ENCODE measurements at regions not wholly inside any gene's neighbourhood (a gene's known extent, or its start where the extent isn't known, plus 50 kb on each side); places are given as distances from the start of the nearest gene placed in this dataset.

GRCh38 chr13:32881777-32882145 is 134.5 kb upstream of the KL start:
- TF ChIP-seq, protein P1, sequence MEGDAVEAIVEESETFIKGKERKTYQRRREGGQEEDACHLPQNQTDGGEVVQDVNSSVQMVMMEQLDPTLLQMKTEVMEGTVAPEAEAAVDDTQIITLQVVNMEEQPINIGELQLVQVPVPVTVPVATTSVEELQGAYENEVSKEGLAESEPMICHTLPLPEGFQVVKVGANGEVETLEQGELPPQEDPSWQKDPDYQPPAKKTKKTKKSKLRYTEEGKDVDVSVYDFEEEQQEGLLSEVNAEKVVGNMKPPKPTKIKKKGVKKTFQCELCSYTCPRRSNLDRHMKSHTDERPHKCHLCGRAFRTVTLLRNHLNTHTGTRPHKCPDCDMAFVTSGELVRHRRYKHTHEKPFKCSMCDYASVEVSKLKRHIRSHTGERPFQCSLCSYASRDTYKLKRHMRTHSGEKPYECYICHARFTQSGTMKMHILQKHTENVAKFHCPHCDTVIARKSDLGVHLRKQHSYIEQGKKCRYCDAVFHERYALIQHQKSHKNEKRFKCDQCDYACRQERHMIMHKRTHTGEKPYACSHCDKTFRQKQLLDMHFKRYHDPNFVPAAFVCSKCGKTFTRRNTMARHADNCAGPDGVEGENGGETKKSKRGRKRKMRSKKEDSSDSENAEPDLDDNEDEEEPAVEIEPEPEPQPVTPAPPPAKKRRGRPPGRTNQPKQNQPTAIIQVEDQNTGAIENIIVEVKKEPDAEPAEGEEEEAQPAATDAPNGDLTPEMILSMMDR (conservative IDR thresholded peaks at IDR 0.05): no peak
- TF ChIP-seq EZH2 (IDR thresholded peaks at IDR 0.05; ENCODE audit: low read depth): no peak
